ENCODE measurements at regions not wholly inside any gene's neighbourhood (a gene's known extent, or its start where the extent isn't known, plus 50 kb on each side); places are given as distances from the start of the nearest gene placed in this dataset.

GRCh38 chr15:72936691-72937679 lies 115.3 kb upstream of the NEO1 start:
- H3K27ac ChIP-seq (ENCODE audit: low read length in 2 of 2), result no peak overlapping the region
- intact Hi-C loops (cut with micrococcal nuclease), result no loop called here
- POLR2A ChIA-PET, result no interaction called here
- TF ChIP-seq CTCF (IDR thresholded peaks at IDR 0.05) (no peak), EZH2 (IDR thresholded peaks at IDR 0.05; ENCODE audit: borderline replicate concordance, insufficient read depth, low read depth, low read length, poor library complexity, severe bottlenecking) (no peak)
- H3K36me3 ChIP-seq (replicated peaks in 1 of 2; ENCODE audit: control extremely low read depth in 1 of 2, control insufficient read depth in 1 of 2, extremely low read depth in 1 of 2, insufficient read depth in 2 of 2, low read length in 1 of 2), result no peaks in the 10 kb centered on the region
- H3K4me2 ChIP-seq (replicated peaks; ENCODE audit: low read depth, low read length, poor library complexity, severe bottlenecking), result no peak overlapping the region
- H3K27me3 ChIP-seq (replicated peaks in 1 of 4; ENCODE audit: control extremely low read depth in 1 of 4, control insufficient read depth in 3 of 4, insufficient read depth in 4 of 4, low read length in 3 of 4), result peaks cover 0 to 8% (median 1%) of the 10 kb centered on the region in 4 experiments
- Mint-ChIP-seq H3K4me1 (no peaks in the 10 kb centered on the region), H3K27me3 (peaks cover 42% of the 10 kb centered on the region), H3K27ac (no peak overlapping the region), H3K9me3 (ENCODE audit: insufficient read depth) (no peaks in the 10 kb centered on the region), H3K4me3 (no peak overlapping the region)
- WGBS (ENCODE audit: insufficient coverage), result 84% methylated on average over 7 of the region's 11 CpGs
- no peaks in the 10 kb centered on the region for H3K79me2 ChIP-seq (ENCODE audit: control insufficient read depth, insufficient read depth, low read length)
- H3K4me3 ChIP-seq (ENCODE audit: control extremely low read depth in 1 of 5, extremely low read depth in 1 of 5, insufficient read depth in 1 of 5, low read depth in 2 of 5, low read length in 4 of 5), result no peak overlapping the region
- CTCF ChIA-PET, result no interaction called here
- H3K4me1 ChIP-seq (ENCODE audit: control insufficient read depth in 2 of 2, insufficient read depth in 2 of 2, low read length in 2 of 2), result no peaks in the 10 kb centered on the region
- ATAC-seq (ENCODE audit: low read depth), result no peak
- H3K9ac ChIP-seq (ENCODE audit: low read length), result no peak overlapping the region
- H3K9me3 ChIP-seq (ENCODE audit: control extremely low read depth in 1 of 3, control insufficient read depth in 2 of 3, insufficient read depth in 1 of 3, low read length in 2 of 3), result peaks cover 0 to 2% (median 0%) of the 10 kb centered on the region in 3 donors
- no peak overlapping the region for H2AFZ ChIP-seq (ENCODE audit: insufficient read depth, low read depth, low read length, poor library complexity, severe bottlenecking)
- DNase-seq, result no peak
- H4K20me1 ChIP-seq (ENCODE audit: control insufficient read depth, insufficient read depth, low read length, poor library complexity, severe bottlenecking), result no peaks in the 10 kb centered on the region

GRCh38 chr15:72936237-72936636 lies 116.0 kb upstream of the NEO1 start:
- Histone ChIP-seq H3K27ac (ENCODE audit: low read length in 2 of 2) (no peak overlapping the region), H3K4me3 (ENCODE audit: control extremely low read depth in 1 of 5, extremely low read depth in 1 of 5, insufficient read depth in 1 of 5, low read depth in 2 of 5, low read length in 4 of 5) (no peak overlapping the region), H3K9ac (ENCODE audit: low read length) (no peak overlapping the region), H3K9me3 (ENCODE audit: control extremely low read depth in 1 of 3, control insufficient read depth in 2 of 3, insufficient read depth in 1 of 3, low read length in 2 of 3) (peaks cover 0 to 2% (median 0%) of the 10 kb centered on the region in 3 donors), H3K27me3 (replicated peaks in 1 of 4; ENCODE audit: control extremely low read depth in 1 of 4, control insufficient read depth in 3 of 4, insufficient read depth in 4 of 4, low read length in 3 of 4) (peaks cover 0 to 8% (median 1%) of the 10 kb centered on the region in 4 experiments), H2AFZ (ENCODE audit: insufficient read depth, low read depth, low read length, poor library complexity, severe bottlenecking) (no peak overlapping the region), H3K36me3 (replicated peaks in 1 of 2; ENCODE audit: control extremely low read depth in 1 of 2, control insufficient read depth in 1 of 2, extremely low read depth in 1 of 2, insufficient read depth in 2 of 2, low read length in 1 of 2) (no peaks in the 10 kb centered on the region), H3K4me2 (replicated peaks; ENCODE audit: low read depth, low read length, poor library complexity, severe bottlenecking) (no peak overlapping the region), H3K4me1 (ENCODE audit: control insufficient read depth in 2 of 2, insufficient read depth in 2 of 2, low read length in 2 of 2) (no peaks in the 10 kb centered on the region), H4K20me1 (ENCODE audit: control insufficient read depth, insufficient read depth, low read length, poor library complexity, severe bottlenecking) (no peaks in the 10 kb centered on the region), H3K79me2 (ENCODE audit: control insufficient read depth, insufficient read depth, low read length) (no peaks in the 10 kb centered on the region)
- ChIA-PET CTCF (no interaction called here), POLR2A (no interaction called here)
- H3K4me1 Mint-ChIP-seq, result no peaks in the 10 kb centered on the region
- no peak for TF ChIP-seq CTCF (IDR thresholded peaks at IDR 0.05)
- TF ChIP-seq EZH2 (IDR thresholded peaks at IDR 0.05; ENCODE audit: borderline replicate concordance, insufficient read depth, low read depth, low read length, poor library complexity, severe bottlenecking), result no peak
- no peak overlapping the region for H3K4me3 Mint-ChIP-seq
- peaks cover 49% of the 10 kb centered on the region for H3K27me3 Mint-ChIP-seq
- 92% methylated on average over 2 of the region's 4 CpGs for WGBS (ENCODE audit: insufficient coverage)
- no peaks in the 10 kb centered on the region for H3K9me3 Mint-ChIP-seq (ENCODE audit: insufficient read depth)
- intact Hi-C loops (cut with micrococcal nuclease), result no loop called here
- ATAC-seq (ENCODE audit: low read depth), result no peak
- no peak for DNase-seq
- no peak overlapping the region for H3K27ac Mint-ChIP-seq

Measured in B cell (primary cell).